ENCODE measurements at regions not wholly inside any gene's neighbourhood (a gene's known extent, or its start where the extent isn't known, plus 50 kb on each side); places are given as distances from the start of the nearest gene placed in this dataset.

DNA sequence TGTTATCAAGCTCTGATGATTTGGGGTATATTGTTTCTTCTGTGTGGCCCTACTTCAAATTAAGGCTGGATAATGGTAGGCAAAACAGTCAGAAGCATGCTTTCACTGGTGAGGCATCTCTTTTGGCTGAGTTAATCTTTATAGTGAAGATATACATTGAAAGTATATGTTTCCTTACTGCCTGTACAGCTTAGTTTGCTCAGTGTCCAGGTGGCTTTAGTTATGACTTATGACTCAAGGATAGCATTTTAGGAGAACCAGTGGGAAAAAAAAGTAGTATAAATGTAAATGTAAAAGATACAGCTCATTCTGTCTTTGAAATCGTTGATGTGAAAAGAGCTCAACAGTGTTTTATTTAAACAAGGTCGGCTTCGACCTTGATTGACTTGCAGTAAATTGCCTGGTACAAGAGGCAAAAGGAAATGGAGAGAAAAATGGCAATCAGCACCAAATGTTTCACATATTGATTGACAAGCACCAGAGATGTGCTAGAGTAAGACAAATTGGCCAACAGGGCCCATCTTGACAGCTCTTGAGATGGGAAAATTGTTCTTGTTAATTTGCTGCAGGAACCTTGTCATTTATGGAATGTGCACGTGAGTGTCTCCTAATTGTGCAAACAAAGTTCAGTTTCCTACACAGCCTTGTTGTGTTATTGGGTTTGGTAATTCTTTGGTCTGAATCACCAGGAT lies 447.4 kb upstream of the WWC1 start:
- ATAC-seq (ENCODE audit: low read depth in 2 of 2): no peak
- H3K27ac Mint-ChIP-seq: no peak overlapping the region
- H3K9me3 ChIP-seq (ENCODE audit: control insufficient read depth in 2 of 2, low read length in 2 of 2): no peaks in the 10 kb centered on the region

DNA sequence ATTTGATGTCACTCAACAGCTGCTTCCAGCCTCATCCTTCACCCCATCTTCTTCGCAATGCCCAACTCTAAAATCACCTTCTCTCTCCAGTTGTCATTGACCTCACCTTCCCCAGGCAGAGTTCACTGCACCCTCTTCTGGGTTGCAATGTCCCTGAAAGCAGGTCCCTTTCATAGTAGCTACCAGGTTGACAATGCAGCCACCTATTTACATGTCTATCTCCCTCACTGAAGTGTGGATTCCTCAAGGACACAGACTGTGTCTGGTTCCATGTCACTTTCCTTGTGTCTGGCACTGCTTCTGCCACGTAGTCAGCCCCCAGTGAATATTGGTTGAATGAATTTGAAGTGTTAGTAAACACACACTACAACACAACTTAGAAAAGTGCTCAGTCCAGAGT lies 445.5 kb upstream of the WWC1 start:
- Histone ChIP-seq H3K9me3 (ENCODE audit: control insufficient read depth in 2 of 2, low read length in 2 of 2) (no peaks in the 10 kb centered on the region), H3K27me3 (ENCODE audit: control insufficient read depth, insufficient read depth, low read length) (no peaks in the 10 kb centered on the region), H3K4me3 (ENCODE audit: low read depth, low read length) (no peak overlapping the region), H3K27ac (ENCODE audit: insufficient read depth, low read length, poor library complexity, severe bottlenecking) (no peak overlapping the region), H3K4me1 (ENCODE audit: control insufficient read depth, insufficient read depth, low read length, poor library complexity, severe bottlenecking) (no peaks in the 10 kb centered on the region), H3K36me3 (ENCODE audit: control insufficient read depth, insufficient read depth, low read length) (no peaks in the 10 kb centered on the region)
- Mint-ChIP-seq H3K36me3 (no peaks in the 10 kb centered on the region), H3K9me3 (peaks cover 0 to 14% (median 5%) of the 10 kb centered on the region in 7 donors), H3K27ac (no peak overlapping the region), H3K27me3 (no peaks in the 10 kb centered on the region), H3K4me1 (no peaks in the 10 kb centered on the region), H3K4me3 (no peak overlapping the region)
- DNase-seq (no peak), ATAC-seq (ENCODE audit: low read depth in 2 of 2) (no peak)

More for the DNA sequence above, 447.4 kb upstream of the WWC1 start:
- Mint-ChIP-seq H3K27me3 (no peaks in the 10 kb centered on the region), H3K36me3 (no peaks in the 10 kb centered on the region), H3K9me3 (peaks cover 0 to 12% (median 4%) of the 10 kb centered on the region in 7 donors), H3K4me1 (no peaks in the 10 kb centered on the region), H3K4me3 (no peak overlapping the region)
- no peak for DNase-seq
- Histone ChIP-seq H3K36me3 (ENCODE audit: control insufficient read depth, insufficient read depth, low read length) (no peaks in the 10 kb centered on the region), H3K27me3 (ENCODE audit: control insufficient read depth, insufficient read depth, low read length) (no peaks in the 10 kb centered on the region), H3K27ac (ENCODE audit: insufficient read depth, low read length, poor library complexity, severe bottlenecking) (no peak overlapping the region), H3K4me1 (ENCODE audit: control insufficient read depth, insufficient read depth, low read length, poor library complexity, severe bottlenecking) (no peaks in the 10 kb centered on the region), H3K4me3 (ENCODE audit: low read depth, low read length) (no peak overlapping the region)

DNA sequence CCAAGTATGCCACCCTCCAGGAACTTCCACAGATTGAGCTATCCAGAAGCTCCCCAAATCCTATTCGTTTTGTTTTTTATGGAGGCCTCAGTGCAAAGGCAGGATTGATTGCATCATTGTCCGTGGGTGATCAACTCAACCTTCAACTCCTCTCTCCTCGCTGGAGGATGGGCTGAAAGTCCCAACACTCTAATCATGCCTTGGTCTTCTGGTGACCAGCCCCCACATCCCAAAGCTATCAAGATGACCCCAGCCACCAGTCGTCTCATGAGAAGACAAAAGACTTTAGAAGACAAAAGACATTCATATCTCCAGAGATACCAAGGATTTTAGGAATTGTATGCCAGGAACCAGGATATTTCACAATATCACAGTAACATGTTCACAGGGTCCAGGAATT lies 441.6 kb upstream of the WWC1 start:
- Mint-ChIP-seq H3K27me3 (no peaks in the 10 kb centered on the region), H3K27ac (no peak overlapping the region), H3K9me3 (peaks cover 0 to 16% (median 2%) of the 10 kb centered on the region in 7 donors), H3K36me3 (no peaks in the 10 kb centered on the region), H3K4me3 (no peak overlapping the region), H3K4me1 (no peaks in the 10 kb centered on the region)
- Histone ChIP-seq H3K27me3 (ENCODE audit: control insufficient read depth, insufficient read depth, low read length) (no peaks in the 10 kb centered on the region), H3K27ac (ENCODE audit: insufficient read depth, low read length, poor library complexity, severe bottlenecking) (no peak overlapping the region), H3K9me3 (ENCODE audit: control insufficient read depth in 2 of 2, low read length in 2 of 2) (no peaks in the 10 kb centered on the region), H3K4me3 (ENCODE audit: low read depth, low read length) (no peak overlapping the region), H3K36me3 (ENCODE audit: control insufficient read depth, insufficient read depth, low read length) (no peaks in the 10 kb centered on the region), H3K4me1 (ENCODE audit: control insufficient read depth, insufficient read depth, low read length, poor library complexity, severe bottlenecking) (no peaks in the 10 kb centered on the region)
- no peak for DNase-seq
- ATAC-seq (ENCODE audit: low read depth in 2 of 2): no peak

DNA sequence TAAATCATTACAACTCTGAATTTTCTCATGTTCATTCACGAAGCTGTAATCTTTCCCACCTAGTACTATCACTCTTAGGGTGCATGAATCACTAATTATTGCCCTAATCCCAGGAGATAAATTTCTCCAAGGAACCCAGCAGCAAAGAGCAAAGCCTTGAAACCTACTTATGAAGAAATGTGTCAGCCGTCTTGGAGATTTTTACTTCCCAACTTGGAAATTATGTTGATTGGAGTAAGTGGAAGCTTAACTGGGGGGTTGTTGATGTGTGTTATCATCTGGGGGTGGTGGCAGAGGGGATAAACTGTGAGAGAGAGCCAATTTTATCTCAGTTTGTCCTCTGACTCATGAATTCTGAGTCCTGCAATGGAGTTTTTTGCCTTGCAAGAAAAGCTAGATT lies 440.5 kb upstream of the WWC1 start:
- Mint-ChIP-seq H3K4me1 (no peaks in the 10 kb centered on the region), H3K4me3 (no peak overlapping the region), H3K36me3 (no peaks in the 10 kb centered on the region), H3K9me3 (peaks cover 0 to 18% (median 2%) of the 10 kb centered on the region in 7 donors), H3K27ac (no peak overlapping the region), H3K27me3 (no peaks in the 10 kb centered on the region)
- H3K4me1 ChIP-seq (ENCODE audit: control insufficient read depth, insufficient read depth, low read length, poor library complexity, severe bottlenecking): no peaks in the 10 kb centered on the region
- ATAC-seq (ENCODE audit: low read depth in 2 of 2): no peak
- H3K36me3 ChIP-seq (ENCODE audit: control insufficient read depth, insufficient read depth, low read length): no peaks in the 10 kb centered on the region
- H3K9me3 ChIP-seq (ENCODE audit: control insufficient read depth in 2 of 2, low read length in 2 of 2): no peaks in the 10 kb centered on the region
- H3K27ac ChIP-seq (ENCODE audit: insufficient read depth, low read length, poor library complexity, severe bottlenecking): no peak overlapping the region
- no peak overlapping the region for H3K4me3 ChIP-seq (ENCODE audit: low read depth, low read length)
- H3K27me3 ChIP-seq (ENCODE audit: control insufficient read depth, insufficient read depth, low read length): no peaks in the 10 kb centered on the region
- no peak for DNase-seq

DNA sequence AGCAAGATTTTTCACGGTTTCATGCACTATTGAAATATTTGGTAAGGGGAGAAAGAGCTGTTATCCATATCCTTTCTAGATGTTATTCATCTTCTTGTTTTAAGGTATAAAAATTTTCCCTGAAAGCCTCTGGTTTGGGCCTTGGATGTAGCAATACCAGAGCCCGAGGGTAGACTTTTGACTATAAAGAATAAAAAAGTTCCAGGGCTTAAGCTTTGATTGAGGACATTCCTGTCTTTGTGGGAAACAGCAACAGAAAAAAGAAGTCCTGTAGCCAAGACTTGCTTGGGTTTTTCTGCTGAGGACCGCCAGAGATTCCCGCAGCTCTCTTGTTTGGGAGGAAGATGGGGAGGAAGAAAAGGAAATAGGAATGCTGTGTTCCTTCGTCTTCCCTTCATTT lies 440.0 kb upstream of the WWC1 start:
- no peak overlapping the region for H3K27ac Mint-ChIP-seq
- no peak overlapping the region for H3K4me3 Mint-ChIP-seq
- Histone ChIP-seq H3K27me3 (ENCODE audit: control insufficient read depth, insufficient read depth, low read length) (no peaks in the 10 kb centered on the region), H3K27ac (ENCODE audit: insufficient read depth, low read length, poor library complexity, severe bottlenecking) (no peak overlapping the region), H3K4me1 (ENCODE audit: control insufficient read depth, insufficient read depth, low read length, poor library complexity, severe bottlenecking) (no peaks in the 10 kb centered on the region), H3K9me3 (ENCODE audit: control insufficient read depth in 2 of 2, low read length in 2 of 2) (no peaks in the 10 kb centered on the region), H3K4me3 (ENCODE audit: low read depth, low read length) (no peak overlapping the region), H3K36me3 (ENCODE audit: control insufficient read depth, insufficient read depth, low read length) (no peaks in the 10 kb centered on the region)
- no peaks in the 10 kb centered on the region for H3K36me3 Mint-ChIP-seq
- DNase-seq (no peak), ATAC-seq (ENCODE audit: low read depth in 2 of 2) (no peak)
- peaks cover 0 to 16% (median 2%) of the 10 kb centered on the region in 7 donors for H3K9me3 Mint-ChIP-seq
- H3K4me1 Mint-ChIP-seq: no peaks in the 10 kb centered on the region
- no peaks in the 10 kb centered on the region for H3K27me3 Mint-ChIP-seq

DNA sequence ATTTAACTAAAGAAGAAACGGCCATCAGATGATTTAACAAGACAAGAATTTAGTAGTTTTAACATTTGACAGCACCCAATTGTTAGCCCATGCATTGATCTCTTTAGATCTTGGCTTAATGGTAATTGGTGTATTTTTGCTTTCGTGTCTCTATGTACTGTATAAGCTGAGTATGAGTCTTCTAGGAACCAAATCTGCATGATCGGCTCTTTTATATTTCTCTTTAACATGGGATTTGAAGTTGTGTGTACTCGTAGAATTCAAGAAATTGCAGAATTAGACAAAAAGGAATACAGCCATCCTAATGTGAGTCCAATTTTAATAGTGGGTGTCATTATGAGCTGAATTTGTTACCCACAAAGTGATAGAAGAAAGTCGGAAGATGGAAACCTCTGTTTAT lies 438.9 kb upstream of the WWC1 start:
- no peak for ATAC-seq (ENCODE audit: low read depth in 2 of 2)
- Mint-ChIP-seq H3K27ac (no peak overlapping the region), H3K36me3 (no peaks in the 10 kb centered on the region), H3K4me3 (no peak overlapping the region), H3K9me3 (peaks cover 0 to 16% (median 2%) of the 10 kb centered on the region in 7 donors), H3K4me1 (no peaks in the 10 kb centered on the region), H3K27me3 (no peaks in the 10 kb centered on the region)
- no peak overlapping the region for H3K27ac ChIP-seq (ENCODE audit: insufficient read depth, low read length, poor library complexity, severe bottlenecking)
- no peak for DNase-seq
- no peaks in the 10 kb centered on the region for H3K4me1 ChIP-seq (ENCODE audit: control insufficient read depth, insufficient read depth, low read length, poor library complexity, severe bottlenecking)
- no peaks in the 10 kb centered on the region for H3K36me3 ChIP-seq (ENCODE audit: control insufficient read depth, insufficient read depth, low read length)
- H3K27me3 ChIP-seq (ENCODE audit: control insufficient read depth, insufficient read depth, low read length): no peaks in the 10 kb centered on the region
- no peaks in the 10 kb centered on the region for H3K9me3 ChIP-seq (ENCODE audit: control insufficient read depth in 2 of 2, low read length in 2 of 2)
- H3K4me3 ChIP-seq (ENCODE audit: low read depth, low read length): no peak overlapping the region

DNA sequence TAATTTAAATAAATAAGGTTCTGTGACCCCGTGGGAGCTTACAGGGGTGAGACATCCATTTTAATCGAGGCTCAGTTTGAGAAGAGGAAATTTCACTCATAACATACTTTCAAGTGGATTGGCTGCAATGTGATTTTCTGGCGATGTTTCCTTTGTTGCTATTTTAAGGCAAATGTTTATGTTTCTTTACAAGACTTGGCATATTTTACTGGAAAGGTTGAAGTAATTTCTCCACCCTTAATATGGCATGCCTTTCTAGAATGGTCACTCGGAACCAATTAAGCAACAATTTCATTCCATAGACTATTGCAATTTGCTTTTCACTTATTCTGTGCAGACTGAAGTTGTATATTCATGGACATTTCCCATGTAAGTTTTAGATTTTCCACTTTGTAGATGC lies 438.0 kb upstream of the WWC1 start:
- Histone ChIP-seq H3K27ac (ENCODE audit: insufficient read depth, low read length, poor library complexity, severe bottlenecking) (no peak overlapping the region), H3K9me3 (ENCODE audit: control insufficient read depth in 2 of 2, low read length in 2 of 2) (no peaks in the 10 kb centered on the region), H3K27me3 (ENCODE audit: control insufficient read depth, insufficient read depth, low read length) (no peaks in the 10 kb centered on the region), H3K4me1 (ENCODE audit: control insufficient read depth, insufficient read depth, low read length, poor library complexity, severe bottlenecking) (no peaks in the 10 kb centered on the region), H3K36me3 (ENCODE audit: control insufficient read depth, insufficient read depth, low read length) (no peaks in the 10 kb centered on the region), H3K4me3 (ENCODE audit: low read depth, low read length) (no peak overlapping the region)
- ATAC-seq (ENCODE audit: low read depth in 2 of 2) (no peak), DNase-seq (no peak)
- H3K9me3 Mint-ChIP-seq: peaks cover 0 to 12% (median 0%) of the 10 kb centered on the region in 7 donors
- no peaks in the 10 kb centered on the region for H3K4me1 Mint-ChIP-seq
- no peaks in the 10 kb centered on the region for H3K36me3 Mint-ChIP-seq
- no peak overlapping the region for H3K27ac Mint-ChIP-seq
- no peak overlapping the region for H3K4me3 Mint-ChIP-seq
- H3K27me3 Mint-ChIP-seq: no peaks in the 10 kb centered on the region

DNA sequence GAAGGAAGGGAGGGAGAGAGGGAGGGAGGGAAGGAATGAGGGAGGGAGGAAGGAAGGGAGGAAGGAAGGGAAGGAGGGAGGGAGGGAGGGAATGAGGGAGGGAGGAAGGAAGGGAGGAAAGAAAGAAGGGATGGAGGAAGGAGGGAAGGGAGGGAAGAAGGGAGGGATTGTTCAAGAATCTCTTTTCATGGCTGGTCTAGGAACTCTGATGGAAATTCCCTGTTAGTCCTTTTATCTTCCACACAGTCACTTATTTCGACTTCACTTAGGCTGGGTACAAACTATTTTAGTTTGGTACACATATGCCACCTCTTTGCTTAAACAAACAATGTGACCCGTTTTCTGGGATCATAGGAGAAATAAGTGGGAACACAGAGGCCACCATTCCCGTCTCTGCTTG lies 435.6 kb upstream of the WWC1 start:
- ATAC-seq (ENCODE audit: low read depth in 2 of 2) (no peak), DNase-seq (no peak)
- Histone ChIP-seq H3K27ac (ENCODE audit: insufficient read depth, low read length, poor library complexity, severe bottlenecking) (no peak overlapping the region), H3K9me3 (ENCODE audit: control insufficient read depth in 2 of 2, low read length in 2 of 2) (no peaks in the 10 kb centered on the region), H3K36me3 (ENCODE audit: control insufficient read depth, insufficient read depth, low read length) (no peaks in the 10 kb centered on the region), H3K27me3 (ENCODE audit: control insufficient read depth, insufficient read depth, low read length) (no peaks in the 10 kb centered on the region), H3K4me1 (ENCODE audit: control insufficient read depth, insufficient read depth, low read length, poor library complexity, severe bottlenecking) (no peaks in the 10 kb centered on the region), H3K4me3 (ENCODE audit: low read depth, low read length) (no peak overlapping the region)
- H3K4me3 Mint-ChIP-seq: no peak overlapping the region
- H3K36me3 Mint-ChIP-seq: no peaks in the 10 kb centered on the region
- H3K27me3 Mint-ChIP-seq: no peaks in the 10 kb centered on the region
- H3K4me1 Mint-ChIP-seq: no peaks in the 10 kb centered on the region
- no peak overlapping the region for H3K27ac Mint-ChIP-seq
- peaks cover 0 to 12% (median 0%) of the 10 kb centered on the region in 7 donors for H3K9me3 Mint-ChIP-seq
